ENCODE measurements at regions not wholly inside any gene's neighbourhood (a gene's known extent, or its start where the extent isn't known, plus 50 kb on each side); places are given as distances from the start of the nearest gene placed in this dataset.

DNA sequence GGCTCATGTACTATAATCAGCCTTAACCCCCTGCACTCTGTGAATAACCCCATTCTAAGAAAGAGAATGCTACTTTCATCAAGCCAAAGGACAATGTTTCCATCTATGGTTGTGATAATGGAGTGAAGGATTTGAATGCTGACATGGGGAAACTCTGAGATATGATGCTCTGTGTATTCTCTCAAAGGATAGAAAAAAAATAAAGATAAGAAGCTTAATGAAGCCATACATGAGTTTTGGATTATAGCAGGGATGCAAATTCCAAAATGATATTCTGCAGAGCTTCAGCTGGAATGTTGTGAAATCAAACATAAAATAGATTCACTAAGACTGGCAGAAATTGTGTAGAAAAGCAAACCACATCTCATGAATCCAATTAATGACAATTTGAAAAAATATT lies 1074.1 kb downstream of the XPNPEP1 start:
- Mint-ChIP-seq H3K4me1 (no peaks in the 10 kb centered on the region), H3K27ac (no peak overlapping the region), H3K4me3 (no peak overlapping the region), H3K9me3 (peaks cover 0 to 7% of the 10 kb centered on the region in 2 donors), H3K27me3 (no peaks in the 10 kb centered on the region)
- no peak for ATAC-seq
- no peak for DNase-seq

GRCh38 chr10:108848046-108848445 lies 1075.3 kb downstream of the XPNPEP1 start:
- H3K9me3 Mint-ChIP-seq, result peaks cover 5 to 7% of the 10 kb centered on the region in 2 donors
- no peak overlapping the region for H3K27ac Mint-ChIP-seq
- no peak for ATAC-seq
- H3K4me3 Mint-ChIP-seq, result no peak overlapping the region
- DNase-seq, result no peak
- H3K4me1 Mint-ChIP-seq, result no peaks in the 10 kb centered on the region
- H3K27me3 Mint-ChIP-seq, result no peaks in the 10 kb centered on the region

- Mint-ChIP-seq H3K9me3 (peaks cover 7 to 11% of the 10 kb centered on the region in 2 donors), H3K27ac (no peak overlapping the region), H3K27me3 (no peaks in the 10 kb centered on the region), H3K4me3 (no peak overlapping the region), H3K4me1 (no peaks in the 10 kb centered on the region)
- no peak for DNase-seq
- no peak for ATAC-seq
Observed at GRCh38 chr10:108840944-108841343, 1082.4 kb downstream of the XPNPEP1 start.

GRCh38 chr10:108836362-108836761 lies 1086.9 kb downstream of the XPNPEP1 start:
- ATAC-seq, result no peak
- no peak for DNase-seq
- Mint-ChIP-seq H3K9me3 (peaks cover 6 to 7% of the 10 kb centered on the region in 2 donors), H3K27ac (no peak overlapping the region), H3K27me3 (no peaks in the 10 kb centered on the region), H3K4me3 (no peak overlapping the region), H3K4me1 (no peaks in the 10 kb centered on the region)

- Mint-ChIP-seq H3K9me3 (no peaks in the 10 kb centered on the region), H3K4me3 (no peak overlapping the region)
- no peak for ATAC-seq
Observed at GRCh38 chr10:108822026-108822425, 1101.3 kb downstream of the XPNPEP1 start.

GRCh38 chr10:108819302-108819701 lies 1104.0 kb downstream of the XPNPEP1 start:
- Mint-ChIP-seq H3K4me3 (no peak overlapping the region), H3K27ac (no peak overlapping the region), H3K27me3 (no peaks in the 10 kb centered on the region), H3K9me3 (peaks cover 0 to 3% of the 10 kb centered on the region in 2 donors), H3K4me1 (no peaks in the 10 kb centered on the region)
- ATAC-seq (no peak), DNase-seq (no peak)

More at GRCh38 chr10:108822026-108822425, 1101.3 kb downstream of the XPNPEP1 start:
- DNase-seq, result no peak
- Mint-ChIP-seq H3K27me3 (no peaks in the 10 kb centered on the region), H3K27ac (no peak overlapping the region), H3K4me1 (no peaks in the 10 kb centered on the region)

DNA sequence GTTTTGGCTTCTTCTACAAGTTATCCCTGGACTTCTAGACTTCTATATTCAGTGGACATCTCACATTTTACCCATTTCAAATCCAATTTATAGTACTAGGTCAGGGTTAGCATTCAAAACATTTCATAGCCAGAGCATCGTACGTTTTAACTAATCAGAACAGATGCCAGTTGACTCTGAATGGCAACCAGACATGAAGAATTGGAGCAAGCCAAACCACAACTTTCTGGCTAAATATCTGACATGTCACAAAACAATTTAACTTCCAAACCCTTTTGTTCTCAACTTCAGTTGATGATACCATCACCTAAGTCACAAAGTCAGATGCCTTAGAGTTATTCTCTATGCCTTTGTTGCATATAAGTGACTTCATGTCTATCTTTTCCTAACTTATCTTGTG lies 1105.7 kb downstream of the XPNPEP1 start:
- H3K9me3 Mint-ChIP-seq, result peaks cover 0 to 4% of the 10 kb centered on the region in 2 donors
- ATAC-seq (no peak), DNase-seq (no peak)
- H3K4me3 Mint-ChIP-seq, result no peak overlapping the region
- no peaks in the 10 kb centered on the region for H3K27me3 Mint-ChIP-seq
- H3K27ac Mint-ChIP-seq, result no peak overlapping the region
- no peaks in the 10 kb centered on the region for H3K4me1 Mint-ChIP-seq

GRCh38 chr10:108817135-108817534 lies 1106.2 kb downstream of the XPNPEP1 start:
- Mint-ChIP-seq H3K9me3 (peaks cover 0 to 8% of the 10 kb centered on the region in 2 donors), H3K27ac (no peak overlapping the region), H3K27me3 (no peaks in the 10 kb centered on the region), H3K4me1 (no peaks in the 10 kb centered on the region), H3K4me3 (no peak overlapping the region)
- ATAC-seq, result no peak
- DNase-seq, result no peak

DNA sequence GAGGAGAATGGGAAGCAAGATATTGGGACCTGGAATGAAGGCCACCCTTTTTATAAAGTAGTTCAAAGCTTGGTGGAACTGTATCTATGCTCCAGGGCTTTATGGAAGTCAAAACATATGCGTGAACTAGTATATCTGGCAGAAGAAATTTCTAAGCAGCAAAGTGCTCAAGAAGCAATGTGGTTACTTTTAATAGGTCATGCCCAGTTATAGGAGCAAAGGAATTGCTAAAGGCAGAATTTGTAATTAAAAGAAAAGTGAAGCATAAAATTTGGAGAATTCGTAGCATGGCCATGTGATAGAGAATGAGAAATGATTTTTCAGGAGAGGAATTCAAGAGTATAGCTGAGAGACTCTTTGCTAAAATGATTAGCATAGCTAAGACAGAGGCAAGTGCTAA lies 1110.4 kb downstream of the XPNPEP1 start:
- Mint-ChIP-seq H3K27ac (no peak overlapping the region), H3K4me1 (no peaks in the 10 kb centered on the region), H3K9me3 (peaks cover 0 to 10% of the 10 kb centered on the region in 2 donors), H3K4me3 (no peak overlapping the region), H3K27me3 (no peaks in the 10 kb centered on the region)
- DNase-seq, result no peak
- no peak for ATAC-seq

DNA sequence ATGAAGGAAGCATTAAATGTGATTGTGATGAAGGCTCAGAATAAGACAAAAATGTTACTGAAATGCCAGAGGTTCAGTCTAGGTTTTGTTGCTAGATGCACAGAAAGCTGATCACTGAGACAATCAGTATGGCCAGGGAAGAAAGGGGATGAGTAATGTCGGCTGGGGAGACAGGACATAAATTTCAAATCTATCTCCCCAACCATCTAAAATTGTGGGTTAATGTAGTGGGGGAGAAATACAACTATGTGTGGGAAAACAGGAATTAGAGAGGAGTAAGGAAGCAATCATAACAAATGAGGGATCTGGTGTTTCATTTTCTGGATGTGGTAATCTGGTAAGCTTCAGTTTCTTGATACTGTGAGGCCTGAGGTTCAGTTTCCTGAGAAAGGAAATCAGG lies 1111.0 kb downstream of the XPNPEP1 start:
- no peak for DNase-seq

GRCh38 chr10:108808228-108808627 lies 1115.1 kb downstream of the XPNPEP1 start:
- Mint-ChIP-seq H3K4me3 (no peak overlapping the region), H3K9me3 (peaks cover 6 to 8% of the 10 kb centered on the region in 2 donors), H3K27ac (no peak overlapping the region), H3K27me3 (no peaks in the 10 kb centered on the region), H3K4me1 (no peaks in the 10 kb centered on the region)
- no peak for DNase-seq
- no peak for ATAC-seq

More for the DNA sequence above, 1111.0 kb downstream of the XPNPEP1 start:
- Mint-ChIP-seq H3K27me3 (no peaks in the 10 kb centered on the region), H3K27ac (no peak overlapping the region), H3K4me1 (no peaks in the 10 kb centered on the region), H3K4me3 (no peak overlapping the region), H3K9me3 (peaks cover 0 to 10% of the 10 kb centered on the region in 2 donors)
- no peak for ATAC-seq

- Mint-ChIP-seq H3K27ac (no peak overlapping the region), H3K27me3 (no peaks in the 10 kb centered on the region), H3K4me3 (no peak overlapping the region), H3K9me3 (peaks cover 8 to 15% of the 10 kb centered on the region in 2 donors), H3K4me1 (no peaks in the 10 kb centered on the region)
- no peak for DNase-seq
- no peak for ATAC-seq
Observed at GRCh38 chr10:108801775-108802517, 1121.4 kb downstream of the XPNPEP1 start.

DNA sequence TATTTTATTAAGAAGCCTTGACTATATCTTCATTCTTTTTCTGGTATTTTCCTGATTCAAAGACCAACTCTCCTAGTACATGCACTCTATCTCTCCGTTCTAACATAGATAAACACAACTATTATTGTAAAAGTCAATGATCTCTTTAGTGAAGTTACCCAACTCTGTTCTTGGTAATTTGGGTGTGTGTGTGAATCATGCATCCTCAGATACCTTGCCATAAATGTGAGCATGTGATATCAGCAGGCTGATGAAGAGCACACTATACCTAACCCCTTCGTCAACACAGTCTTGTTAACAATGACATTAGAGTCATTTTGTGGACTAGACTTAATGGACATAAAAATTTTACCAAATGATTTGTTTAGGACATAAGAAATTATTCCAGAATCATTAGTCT lies 1122.1 kb downstream of the XPNPEP1 start:
- H3K4me1 Mint-ChIP-seq, result no peaks in the 10 kb centered on the region
- H3K4me3 Mint-ChIP-seq, result no peak overlapping the region
- no peak for DNase-seq
- no peak overlapping the region for H3K27ac Mint-ChIP-seq
- H3K9me3 Mint-ChIP-seq, result peaks cover 9 to 18% of the 10 kb centered on the region in 2 donors
- H3K27me3 Mint-ChIP-seq, result no peaks in the 10 kb centered on the region
- ATAC-seq, result no peak

DNA sequence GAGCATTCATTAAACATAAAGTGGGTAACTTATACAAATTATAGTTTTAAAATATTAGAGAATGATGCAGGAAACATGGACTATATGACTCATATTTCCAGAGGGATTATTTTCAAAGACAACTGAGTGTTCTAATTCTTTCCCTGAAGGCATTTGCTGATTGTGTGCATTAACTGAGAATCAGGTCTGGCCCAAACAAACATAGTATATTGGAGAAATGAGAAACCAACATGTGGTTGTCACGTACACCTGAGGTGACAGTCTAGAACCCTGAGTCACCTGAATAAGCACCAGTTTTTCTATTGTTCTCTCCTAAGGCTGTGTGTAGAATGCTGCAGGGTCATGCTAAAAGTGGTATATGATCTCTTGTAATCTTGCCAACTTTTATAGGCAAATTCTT lies 1125.7 kb downstream of the XPNPEP1 start:
- DNase-seq, result no peak
- H3K4me3 Mint-ChIP-seq, result no peak overlapping the region
- peaks cover 9 to 25% of the 10 kb centered on the region in 2 donors for H3K9me3 Mint-ChIP-seq
- no peaks in the 10 kb centered on the region for H3K27me3 Mint-ChIP-seq
- ATAC-seq, result no peak
- H3K27ac Mint-ChIP-seq, result peak overlapping the region in 1 of 2 donors; percentile 43
- no peaks in the 10 kb centered on the region for H3K4me1 Mint-ChIP-seq

GRCh38 chr10:108791794-108792474 lies 1131.4 kb downstream of the XPNPEP1 start:
- no peaks in the 10 kb centered on the region for H3K4me1 Mint-ChIP-seq
- H3K9me3 Mint-ChIP-seq, result peaks cover 5 to 34% of the 10 kb centered on the region in 2 donors
- no peak for DNase-seq
- H3K4me3 Mint-ChIP-seq, result no peak overlapping the region
- H3K27ac Mint-ChIP-seq, result peak overlapping the region in 1 of 2 donors; percentile 4
- ATAC-seq, result no peak
- H3K27me3 Mint-ChIP-seq, result no peaks in the 10 kb centered on the region

GRCh38 chr10:108791030-108791429 lies 1132.3 kb downstream of the XPNPEP1 start:
- Mint-ChIP-seq H3K27ac (no peak overlapping the region), H3K4me1 (no peaks in the 10 kb centered on the region), H3K4me3 (no peak overlapping the region), H3K9me3 (peaks cover 4 to 34% of the 10 kb centered on the region in 2 donors), H3K27me3 (no peaks in the 10 kb centered on the region)
- DNase-seq (no peak), ATAC-seq (no peak)

Measured in stimulated activated naive CD8-positive, alpha-beta T cell treated with anti-CD3 and anti-CD28 coated beads, Interleukin-15, amount 100 ng/mL, for 72 hours (primary cell).